GM19099 (cell line): ENCODE measurements at regions not wholly inside any gene's neighbourhood (a gene's known extent, or its start where the extent isn't known, plus 50 kb on each side); places are given as distances from the start of the nearest gene placed in this dataset.
A peak's percentile ranks its signal among the peaks of the same experiment; 100 is the strongest.

ENCODE experiments used
- POLR2A ChIP-seq: IDR thresholded peaks from 3 replicates; pipeline ENCODE4 v1.6.1; 2011; ENCODE audit warnings: low read depth; ENCODE audit not compliant: insufficient read length; ENCODE audit errors: extremely low read depth

DNA sequence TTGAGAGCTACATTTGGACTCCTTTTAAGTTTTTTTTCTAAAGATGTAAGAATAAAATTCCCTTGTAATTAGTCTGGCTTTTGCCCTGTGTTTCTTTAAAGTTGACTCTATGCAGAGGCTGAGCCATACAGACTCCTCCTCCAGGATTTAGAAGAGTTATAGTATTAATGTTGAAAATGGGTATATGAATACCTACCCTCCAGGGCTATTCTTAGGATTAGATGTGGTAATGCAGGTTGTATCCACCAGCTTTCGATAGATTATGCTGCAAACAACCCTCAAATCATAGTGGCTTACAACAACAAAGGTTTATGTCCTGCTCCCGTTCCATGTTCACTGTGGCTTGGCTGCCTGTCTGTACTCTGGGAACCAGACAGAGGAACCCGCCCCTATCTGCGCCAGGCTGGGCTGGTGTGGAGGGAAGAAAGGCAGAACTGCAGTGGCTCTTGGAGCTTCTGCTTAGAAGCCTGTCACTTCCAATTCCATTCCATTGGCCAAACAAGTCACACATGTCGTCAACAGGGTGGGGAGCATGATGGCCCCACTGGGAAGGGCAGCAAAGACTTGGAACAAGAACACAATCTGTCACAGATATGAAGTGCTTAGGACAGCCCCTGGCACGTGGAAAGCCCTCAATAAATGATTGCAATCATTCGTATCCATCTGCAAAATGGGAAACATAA, 290.8 kb downstream of the FOXO1 start:
- TF ChIP-seq POLR2A = no peak

DNA sequence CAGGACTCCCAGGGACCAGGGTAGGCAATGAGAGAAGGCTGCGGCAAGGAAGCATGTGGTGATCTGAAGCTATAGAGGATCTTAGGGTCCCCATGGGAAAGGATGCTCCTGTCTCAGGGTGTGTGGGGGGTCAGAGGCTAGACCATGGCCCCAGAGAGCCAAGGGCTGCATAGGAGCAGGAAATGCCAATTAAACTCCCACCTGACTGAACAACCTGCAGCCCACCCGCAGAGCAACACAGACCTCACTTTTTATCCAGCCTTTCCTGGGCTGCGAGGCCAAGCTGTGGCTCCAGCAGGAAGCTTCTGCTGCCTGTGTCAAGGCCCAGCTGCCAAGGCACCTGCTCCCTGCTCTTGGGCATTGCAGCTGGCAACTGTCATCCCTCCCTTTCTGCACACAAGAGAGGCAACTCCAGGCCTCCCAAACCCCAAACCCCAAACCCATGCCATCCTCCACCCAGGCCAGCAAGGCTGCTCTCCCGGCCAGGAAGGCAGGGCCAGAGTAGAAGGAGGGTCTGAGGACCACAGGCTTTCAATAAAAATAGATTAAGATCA, 290.1 kb downstream of the FOXO1 start:
- no peak for TF ChIP-seq POLR2A

DNA sequence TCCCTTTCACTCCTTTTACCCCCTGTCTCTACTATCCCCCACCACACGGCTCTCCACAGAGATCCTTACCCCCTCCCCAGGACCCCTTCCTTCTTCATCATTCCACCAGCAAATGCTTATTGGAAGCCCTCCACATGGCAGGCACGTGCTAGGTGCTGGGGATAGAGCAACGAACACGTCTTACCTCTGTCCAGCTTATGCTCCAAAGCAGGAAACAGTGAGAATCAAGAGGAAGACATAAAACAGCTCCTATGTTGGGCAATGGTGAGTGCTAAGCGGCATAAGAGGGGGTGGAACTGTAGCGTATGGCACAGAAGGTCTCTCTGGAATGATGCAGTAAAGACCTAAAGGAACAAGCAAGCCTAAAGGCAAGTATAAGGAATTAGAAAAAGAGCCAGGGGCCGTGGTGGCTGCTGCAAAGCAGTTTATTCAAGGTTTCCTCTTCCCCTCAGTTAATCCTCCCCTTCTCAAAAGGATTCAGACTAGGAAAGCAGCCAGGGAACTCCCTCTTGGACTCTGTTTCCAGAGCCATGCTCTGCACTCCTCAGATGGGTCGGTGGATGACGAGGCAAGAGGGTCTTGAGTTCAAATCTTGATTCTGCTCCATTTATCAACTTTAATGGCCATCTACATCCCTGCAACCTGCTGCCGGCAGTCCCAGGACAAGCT, 289.4 kb downstream of the FOXO1 start:
- no peak for TF ChIP-seq POLR2A

DNA sequence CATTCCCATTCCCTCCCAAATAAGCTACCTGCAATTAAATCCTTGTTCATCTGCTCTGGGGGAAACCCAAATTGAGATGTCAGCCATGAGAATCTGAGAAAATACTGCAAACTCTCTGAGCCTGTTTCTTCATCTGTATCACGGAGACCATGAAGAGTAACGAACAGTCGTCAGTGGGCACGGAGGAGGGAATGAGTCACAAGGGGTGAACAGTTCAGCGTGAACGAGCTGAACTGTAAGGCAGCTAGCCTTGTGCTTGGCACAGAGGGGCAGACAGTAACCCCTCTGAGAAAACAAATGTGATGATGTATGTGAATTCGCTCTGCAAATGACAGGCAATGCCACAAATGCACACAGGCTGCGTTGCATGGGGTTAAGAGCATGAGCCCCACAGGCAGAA, 288.7 kb downstream of the FOXO1 start:
- TF ChIP-seq POLR2A = no peak

DNA sequence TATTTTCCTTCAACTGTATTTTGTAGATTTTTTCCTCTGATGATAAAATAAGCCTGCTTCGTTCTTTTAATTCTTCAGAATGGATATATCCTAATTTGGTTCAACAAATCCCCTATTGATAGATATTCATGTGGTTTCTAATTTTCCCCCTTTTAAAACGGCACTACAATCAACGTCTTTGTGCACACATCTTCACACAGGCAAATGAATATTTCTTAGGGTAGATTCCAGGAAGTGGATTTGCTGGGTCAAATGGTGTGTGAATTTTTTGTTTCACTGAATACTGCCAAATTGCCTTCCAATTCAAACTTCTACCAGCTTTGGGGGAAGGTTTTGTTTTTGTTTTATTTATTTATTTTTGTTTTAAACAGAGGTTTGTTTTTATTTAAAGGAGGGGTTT, 287.2 kb downstream of the FOXO1 start:
- TF ChIP-seq POLR2A = no peak

DNA sequence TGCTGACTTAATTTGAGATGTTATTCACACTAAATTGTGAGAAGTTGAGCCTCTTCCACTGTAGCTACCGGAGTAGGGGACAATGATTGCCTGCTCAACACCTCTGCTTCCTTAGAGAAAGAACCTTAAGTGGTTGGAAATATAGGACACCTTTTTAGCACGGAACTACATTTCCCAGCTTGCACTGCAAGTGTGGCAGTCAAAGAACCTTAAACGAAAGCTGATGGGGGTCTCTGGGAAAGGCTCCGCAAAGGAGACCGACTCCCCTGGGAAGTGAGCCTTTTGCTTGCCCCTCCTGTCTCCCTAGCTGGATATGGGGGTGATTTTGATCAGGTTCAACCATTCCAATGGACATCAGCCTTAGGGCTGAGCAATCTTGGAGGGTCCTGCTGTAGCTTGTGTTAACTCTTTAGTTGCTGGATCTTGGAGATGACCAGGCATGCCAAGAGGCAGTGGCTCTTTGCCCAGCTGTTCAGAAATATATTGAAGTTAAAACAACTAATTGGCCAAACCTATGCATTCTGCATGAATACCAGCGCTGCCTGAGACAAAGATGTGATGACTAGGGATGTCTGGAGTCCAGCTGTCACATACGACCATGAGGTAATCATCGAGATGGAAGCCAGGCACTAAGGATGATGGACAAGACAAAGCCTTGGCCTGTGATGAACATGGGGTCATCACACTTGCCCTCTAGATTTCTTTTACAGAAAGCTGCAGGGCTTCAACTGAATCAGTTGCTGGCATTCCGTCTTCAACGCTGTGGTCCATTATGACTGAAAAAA, 286.5 kb downstream of the FOXO1 start:
- TF ChIP-seq POLR2A = no peak

DNA sequence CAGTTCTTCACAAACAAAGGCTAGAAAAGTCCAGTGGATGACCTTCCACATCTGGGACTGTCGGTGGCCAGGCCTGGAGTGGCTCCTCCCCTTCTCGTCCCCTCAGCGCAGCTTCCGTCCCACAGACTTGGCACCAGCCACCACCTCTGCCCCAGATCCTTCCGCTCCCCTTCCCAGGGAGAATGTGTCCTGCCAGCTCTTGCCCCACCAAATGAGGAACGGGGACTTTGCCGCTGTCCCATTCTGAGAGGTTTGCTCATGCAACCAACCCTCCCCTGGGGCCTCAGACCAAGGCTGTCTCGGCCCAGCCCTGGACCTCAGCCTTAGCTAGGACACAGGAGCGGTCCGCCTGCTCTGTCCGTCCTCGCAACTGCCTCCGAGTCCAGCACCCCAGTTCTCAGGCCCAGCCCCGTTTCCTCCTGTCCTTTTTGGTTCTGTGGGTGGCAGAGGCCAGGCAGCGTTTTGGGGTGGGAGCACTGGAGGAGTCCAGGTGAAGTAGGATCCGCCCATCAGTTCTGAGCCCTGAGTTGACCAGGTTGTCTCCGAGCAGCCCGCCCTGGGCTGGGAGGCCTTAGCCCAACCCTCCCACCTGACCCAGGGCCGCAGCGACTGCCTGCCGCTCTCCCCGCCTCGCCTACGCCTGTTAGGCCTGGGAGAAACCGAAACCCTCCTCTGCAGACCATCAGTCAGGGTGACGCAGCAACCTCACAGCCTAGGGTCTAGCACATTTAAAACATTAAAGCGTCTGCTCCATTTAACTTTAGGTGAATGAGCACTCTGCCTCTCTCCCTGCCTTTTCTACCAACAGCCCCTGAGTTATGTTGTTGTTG, 284.3 kb downstream of the FOXO1 start:
- no peak for TF ChIP-seq POLR2A

DNA sequence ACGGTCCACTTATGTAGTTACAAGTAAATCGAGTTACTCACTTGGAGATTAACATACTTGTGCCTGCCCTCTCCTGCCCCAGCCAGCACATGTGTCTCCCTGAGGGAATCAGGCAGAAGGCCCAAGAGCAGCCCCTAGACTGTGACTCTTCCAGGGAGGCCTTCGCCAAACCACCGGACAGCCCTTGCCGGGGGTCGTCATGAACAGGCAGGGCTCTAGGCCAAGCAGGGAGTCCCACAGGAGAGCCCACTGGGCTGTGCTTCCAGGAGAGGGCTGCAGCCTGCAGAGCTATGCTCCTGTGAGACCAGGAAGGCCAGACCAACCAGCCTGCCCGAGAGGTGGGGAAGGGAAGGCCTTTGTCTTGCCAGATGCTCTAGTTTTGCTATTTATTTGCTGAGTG, 283.3 kb downstream of the FOXO1 start:
- no peak for TF ChIP-seq POLR2A

DNA sequence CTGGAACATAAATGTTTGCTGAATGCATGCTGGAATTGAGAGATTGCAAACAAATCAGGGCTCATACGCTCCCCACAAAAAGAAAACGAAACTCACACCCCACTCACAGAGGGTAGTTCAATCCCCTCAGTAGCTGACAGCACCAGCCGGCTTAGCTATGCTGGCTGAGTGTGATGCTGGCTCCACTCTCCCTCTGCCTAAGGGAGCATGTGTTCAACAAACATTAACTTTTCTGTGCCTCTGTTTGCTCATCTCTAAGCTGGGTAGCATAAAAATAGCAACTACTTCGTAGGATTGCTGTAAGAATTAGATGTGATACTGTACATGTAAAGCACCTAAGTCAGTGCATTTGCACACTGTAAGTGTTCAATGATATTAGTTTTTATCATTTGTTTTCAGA, 282.6 kb downstream of the FOXO1 start:
- no peak for TF ChIP-seq POLR2A

DNA sequence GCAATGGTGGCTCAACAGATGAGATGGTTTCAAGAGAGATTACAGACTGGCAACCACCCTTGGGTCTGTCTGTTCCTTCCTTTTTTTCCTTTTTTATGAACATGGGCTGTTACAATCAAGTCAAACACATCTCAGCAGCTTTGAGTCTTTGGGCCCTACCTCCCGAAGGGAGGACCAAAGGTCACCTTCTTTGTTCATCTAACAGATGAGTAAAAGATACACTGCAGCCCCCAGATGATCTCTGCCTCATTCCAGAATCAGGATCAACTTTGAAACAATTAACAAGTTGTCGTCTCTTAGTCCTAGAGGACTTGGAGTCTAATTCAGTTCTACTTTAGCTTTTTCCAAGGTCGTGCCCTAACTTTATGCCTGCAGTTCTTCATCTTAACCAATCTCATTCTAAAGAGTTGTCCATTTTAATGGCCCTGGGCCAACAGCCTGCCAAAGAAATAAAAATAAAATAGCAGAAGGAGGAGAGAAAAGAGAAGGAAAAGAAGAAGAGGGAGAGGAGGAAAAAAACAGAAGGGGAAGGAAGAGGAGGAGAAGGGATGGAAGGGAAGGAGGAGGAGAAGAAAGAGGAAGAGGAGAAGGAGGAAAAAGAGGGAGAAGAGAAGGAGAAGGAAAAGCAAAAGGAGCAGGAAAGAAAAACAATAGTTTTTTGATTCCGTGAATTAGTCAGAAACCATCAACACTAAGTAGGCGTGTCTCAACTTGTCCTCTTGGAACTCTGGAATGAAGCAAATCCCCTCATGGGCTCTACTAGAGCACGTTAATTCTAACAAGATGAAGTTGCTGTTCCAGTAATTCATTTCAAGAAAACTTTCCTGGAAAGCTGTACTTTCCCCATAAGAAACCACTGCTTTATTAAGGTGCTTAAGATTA, 281.2 kb downstream of the FOXO1 start:
- no peak for TF ChIP-seq POLR2A

DNA sequence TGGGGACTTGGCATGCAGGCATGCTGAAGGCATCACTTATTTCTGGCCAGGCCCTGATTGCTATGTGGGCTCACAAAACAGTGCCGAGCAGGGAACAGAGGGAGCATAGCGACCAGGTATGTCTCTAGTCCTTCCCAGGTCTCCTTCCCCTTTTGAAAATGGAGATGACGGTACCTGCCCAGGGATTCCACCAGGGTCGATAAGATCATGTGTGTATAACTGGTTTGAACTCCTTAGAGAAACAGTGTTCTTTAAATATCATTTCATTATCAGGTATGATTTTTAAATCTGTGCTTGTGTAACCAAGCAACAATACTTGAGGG, 280.6 kb downstream of the FOXO1 start:
- TF ChIP-seq POLR2A = no peak

DNA sequence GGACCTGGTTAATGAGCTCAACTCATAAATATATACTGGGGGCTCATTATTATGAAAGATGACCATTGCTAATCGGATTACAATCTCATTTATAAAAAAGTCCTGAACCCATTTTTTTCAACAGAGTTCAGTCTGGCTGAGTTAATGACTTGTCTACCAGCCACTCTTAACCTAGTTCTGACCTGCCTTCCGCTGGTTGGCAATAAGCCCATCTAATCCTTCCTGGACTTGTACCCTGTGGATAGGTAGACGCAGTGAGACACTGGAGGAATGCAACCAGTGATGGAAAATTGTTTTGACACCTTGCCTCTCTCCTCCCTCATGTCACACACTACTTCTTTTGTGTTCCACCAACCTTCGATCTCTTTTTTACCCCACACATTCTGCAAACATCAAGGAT, 279.9 kb downstream of the FOXO1 start:
- no peak for TF ChIP-seq POLR2A

DNA sequence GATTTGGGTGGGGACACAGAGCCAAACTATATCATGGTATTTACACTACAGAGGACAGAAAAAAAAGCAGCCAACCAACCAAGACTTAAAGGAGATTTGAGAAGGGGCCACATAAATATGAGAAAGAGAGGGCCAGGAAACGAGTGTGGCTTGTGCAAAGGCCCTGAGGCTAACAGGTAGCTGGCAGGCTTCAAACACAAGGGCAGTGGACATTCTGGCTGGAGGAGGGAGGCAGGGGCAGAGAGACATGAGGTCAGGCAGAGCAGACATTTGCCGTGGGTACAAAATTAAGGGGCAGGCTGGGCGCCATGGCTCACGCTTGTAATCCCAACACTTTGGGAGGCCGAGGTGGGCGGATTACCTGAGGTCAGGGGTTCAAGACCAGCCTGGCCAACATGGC, 278.7 kb downstream of the FOXO1 start:
- no peak for TF ChIP-seq POLR2A

DNA sequence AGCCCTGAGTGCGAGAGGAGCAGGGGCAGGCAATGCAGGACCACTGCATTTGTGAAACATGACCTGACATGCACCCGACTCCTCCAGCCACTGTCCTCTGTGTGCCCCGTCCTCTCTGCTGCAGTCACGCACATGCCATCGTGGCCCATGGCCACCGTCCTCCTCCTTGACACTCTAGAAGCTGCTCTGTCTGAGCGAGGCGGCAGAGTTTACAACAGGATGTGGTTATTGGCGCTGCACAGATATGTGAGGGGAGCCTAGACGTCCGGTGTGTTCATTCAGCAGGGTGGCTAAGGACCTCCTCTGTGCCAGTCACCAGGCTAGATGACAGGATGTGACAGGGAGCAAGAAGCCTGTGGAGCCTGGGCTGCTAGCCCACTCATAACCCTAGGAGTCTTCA, 277.8 kb downstream of the FOXO1 start:
- TF ChIP-seq POLR2A = peak; percentile 64
